ENCODE measurements at regions not wholly inside any gene's neighbourhood (a gene's known extent, or its start where the extent isn't known, plus 50 kb on each side); places are given as distances from the start of the nearest gene placed in this dataset.

- DNase-seq (ENCODE audit: low read depth), result no peak
Measured at GRCh38 chr1:83581747-83582146, 417.2 kb downstream of the TTLL7 start.

GRCh38 chr1:83574791-83575190, 424.1 kb downstream of the TTLL7 start:
- DNase-seq (ENCODE audit: low read depth), result no peak

GRCh38 chr1:83573776-83574175, 425.2 kb downstream of the TTLL7 start:
- no peak for DNase-seq (ENCODE audit: low read depth)

GRCh38 chr1:83571536-83571935, 427.4 kb downstream of the TTLL7 start:
- DNase-seq (ENCODE audit: low read depth), result no peak

- DNase-seq (ENCODE audit: low read depth), result no peak
Measured at GRCh38 chr1:83561346-83561745, 437.6 kb downstream of the TTLL7 start.

- DNase-seq (ENCODE audit: low read depth), result no peak
Measured at GRCh38 chr1:83559129-83559840, 439.6 kb downstream of the TTLL7 start.

GRCh38 chr1:83555871-83556270, 443.1 kb downstream of the TTLL7 start:
- no peak for DNase-seq (ENCODE audit: low read depth)

GRCh38 chr1:83554174-83554573, 444.8 kb downstream of the TTLL7 start:
- DNase-seq (ENCODE audit: low read depth), result no peak

- no peak for DNase-seq (ENCODE audit: low read depth)
Measured at GRCh38 chr1:83552820-83553219, 446.1 kb downstream of the TTLL7 start.

- no peak for DNase-seq (ENCODE audit: low read depth)
Measured at GRCh38 chr1:83548311-83548710, 450.6 kb downstream of the TTLL7 start.

- DNase-seq (ENCODE audit: low read depth), result no peak
Measured at GRCh38 chr1:83547901-83548300, 451.0 kb downstream of the TTLL7 start.

GRCh38 chr1:83546874-83547273, 452.1 kb downstream of the TTLL7 start:
- DNase-seq (ENCODE audit: low read depth), result no peak

GRCh38 chr1:83545066-83545862, 453.7 kb downstream of the TTLL7 start:
- DNase-seq (ENCODE audit: low read depth), result no peak

- DNase-seq (ENCODE audit: low read depth), result no peak
Measured at GRCh38 chr1:83543222-83543973, 455.5 kb downstream of the TTLL7 start.

GRCh38 chr1:83531521-83532309, 467.2 kb downstream of the TTLL7 start:
- no peak for DNase-seq (ENCODE audit: low read depth)

- no peak for DNase-seq (ENCODE audit: low read depth)
Measured at GRCh38 chr1:83530506-83530905, 468.4 kb downstream of the TTLL7 start.

- DNase-seq (ENCODE audit: low read depth), result no peak
Measured at GRCh38 chr1:83527987-83528386, 470.9 kb downstream of the TTLL7 start.

GRCh38 chr1:83520797-83521196, 478.1 kb downstream of the TTLL7 start:
- DNase-seq (ENCODE audit: low read depth), result no peak

- no peak for DNase-seq (ENCODE audit: low read depth)
Measured at GRCh38 chr1:83516369-83516768, 482.6 kb downstream of the TTLL7 start.

- DNase-seq (ENCODE audit: low read depth), result no peak
Measured at GRCh38 chr1:83515578-83516154, 483.3 kb downstream of the TTLL7 start.

- DNase-seq (ENCODE audit: low read depth), result no peak
Measured at GRCh38 chr1:83512373-83513193, 486.3 kb downstream of the TTLL7 start.

All from T follicular helper cell (primary cell).